Mesenchymal stem cell (in vitro differentiated cells and primary cell): ENCODE measurements at regions not wholly inside any gene's neighbourhood (a gene's known extent, or its start where the extent isn't known, plus 50 kb on each side); places are given as distances from the start of the nearest gene placed in this dataset.

Experiments used
- DNase-seq: peaks from one replicate; pipeline ENCODE4 v3.0.0-alpha.2; 2013
- H2AFZ ChIP-seq: one replicate; pipeline ENCODE4 v1.6.1; 2013; ENCODE audit warnings: low read depth, mild to moderate bottlenecking, control low read depth, inconsistent platforms, low read length, moderate library complexity
- H2AK5ac ChIP-seq: 2 replicates; pipeline ENCODE4 v1.6.1; 2013; ENCODE audit warnings: low read length, moderate library complexity, mild to moderate bottlenecking, inconsistent platforms; ENCODE audit not compliant: severe bottlenecking
- H2BK120ac ChIP-seq: one replicate; pipeline ENCODE4 v1.6.1; 2013; ENCODE audit warnings: low read depth, mild to moderate bottlenecking, inconsistent platforms, low read length, moderate library complexity
- H2BK12ac ChIP-seq, 2 experiments: one replicate each; pipeline ENCODE4 v1.6.1; 2013; ENCODE audit warnings: inconsistent platforms in 2 of 2, low read length in 2 of 2, mild to moderate bottlenecking in 2 of 2, moderate library complexity in 2 of 2, control low read depth in 1 of 2
- H2BK15ac ChIP-seq: one replicate; pipeline ENCODE4 v1.6.1; 2013; ENCODE audit warnings: mild to moderate bottlenecking, low read depth, inconsistent platforms; ENCODE audit not compliant: poor library complexity, severe bottlenecking
- H2BK5ac ChIP-seq: 2 replicates; pipeline ENCODE4 v1.6.1; 2013; ENCODE audit warnings: low read depth, mild to moderate bottlenecking, low read length, control low read depth, inconsistent platforms; ENCODE audit not compliant: poor library complexity, severe bottlenecking
- H3K14ac ChIP-seq, 2 experiments: one replicate each; pipeline ENCODE4 v1.6.1; 2013; ENCODE audit warnings: inconsistent platforms in 2 of 2, low read length in 2 of 2, control low read depth in 1 of 2, mild to moderate bottlenecking in 1 of 2, moderate library complexity in 1 of 2
- H3K18ac ChIP-seq, 2 experiments: one replicate each; pipeline ENCODE4 v1.6.1; 2013; ENCODE audit warnings: inconsistent platforms in 2 of 2, low read length in 2 of 2, control low read depth in 1 of 2, low read depth in 1 of 2, mild to moderate bottlenecking in 1 of 2
- H3K23ac ChIP-seq, 2 experiments: one replicate each; pipeline ENCODE4 v1.6.1; 2013; ENCODE audit warnings: inconsistent platforms in 2 of 2, low read length in 2 of 2, mild to moderate bottlenecking in 2 of 2, moderate library complexity in 2 of 2, control low read depth in 1 of 2
- H3K27ac ChIP-seq: 2 replicates; pipeline ENCODE4 v1.5.1; 2013; ENCODE audit warnings: mild to moderate bottlenecking, moderate library complexity, low read length, control low read depth, inconsistent platforms; ENCODE audit not compliant: poor library complexity, severe bottlenecking
- H3K27me3 ChIP-seq, 2 experiments: 2 replicates each; pipeline versions ENCODE4 v1.6.1 to v1.7.0; 2013; ENCODE audit warnings: low read length in 2 of 2, mild to moderate bottlenecking in 2 of 2, moderate library complexity in 2 of 2, control low read depth in 1 of 2, inconsistent platforms in 1 of 2; ENCODE audit not compliant: control insufficient read depth in 1 of 2, insufficient read depth in 1 of 2
- H3K36me3 ChIP-seq, 2 experiments: 2 replicates each; pipeline versions ENCODE4 v1.6.1 to v1.7.0; 2013; ENCODE audit warnings: low read length in 2 of 2, control low read depth in 1 of 2, inconsistent platforms in 1 of 2, low read depth in 1 of 2, mild to moderate bottlenecking in 1 of 2; ENCODE audit not compliant: insufficient read depth in 2 of 2, control insufficient read depth in 1 of 2
- H3K4ac ChIP-seq, 2 experiments: one replicate each; pipeline ENCODE4 v1.6.1; 2013; ENCODE audit warnings: inconsistent platforms in 2 of 2, low read length in 2 of 2, mild to moderate bottlenecking in 2 of 2, moderate library complexity in 2 of 2, control low read depth in 1 of 2, low read depth in 1 of 2
- H3K4me1 ChIP-seq: 2 replicates; pipeline ENCODE4 v1.6.1; 2013; ENCODE audit warnings: low read depth, low read length, control low read depth; ENCODE audit not compliant: control insufficient read depth, insufficient read depth
- H3K4me2 ChIP-seq: 2 replicates; pipeline ENCODE4 v1.6.1; 2013; ENCODE audit warnings: low read length, mild to moderate bottlenecking, inconsistent platforms; ENCODE audit not compliant: poor library complexity, severe bottlenecking
- H3K4me3 ChIP-seq, 2 experiments: 2 replicates each; pipeline versions ENCODE4 v1.5.1 to v1.7.0; 2013; ENCODE audit warnings: low read length in 2 of 2, mild to moderate bottlenecking in 2 of 2, control low read depth in 1 of 2, low read depth in 1 of 2; ENCODE audit not compliant: insufficient read depth in 1 of 2
- H3K79me1 ChIP-seq: replicated peaks from 2 replicates; pipeline ENCODE4 v1.6.1; 2013; ENCODE audit warnings: mild to moderate bottlenecking, control low read depth, low read length, inconsistent platforms; ENCODE audit not compliant: poor library complexity, severe bottlenecking
- H3K9ac ChIP-seq: 2 replicates; pipeline ENCODE4 v1.7.0; 2013; ENCODE audit warnings: mild to moderate bottlenecking, low read length, moderate library complexity
- H3K9me3 ChIP-seq: 2 replicates; pipeline ENCODE4 v1.7.0; 2013; ENCODE audit warnings: mild to moderate bottlenecking, low read length; ENCODE audit not compliant: control insufficient read depth
- H4K8ac ChIP-seq: one replicate; pipeline ENCODE4 v1.6.1; 2013; ENCODE audit warnings: inconsistent platforms, mild to moderate bottlenecking, low read length, moderate library complexity
- H4K91ac ChIP-seq: one replicate; pipeline ENCODE4 v1.6.1; 2013; ENCODE audit warnings: mild to moderate bottlenecking, low read length, inconsistent platforms
- WGBS: methylation state at CpG from one replicate; pipeline ENCODE4 v1.1.7; 2013; ENCODE audit warnings: mixed read lengths; 5-methylcytosine and 5-hydroxymethylcytosine counted together

- Histone ChIP-seq H4K91ac (no peak overlapping the region), H2BK120ac (no peak overlapping the region), H3K79me1 (no peaks in the 10 kb centered on the region), H3K14ac (no peak overlapping the region), H3K9ac (peak overlapping the region; percentile 21), H4K8ac (no peak overlapping the region), H3K9me3 (no peaks in the 10 kb centered on the region), H3K4me3 (no peak overlapping the region), H2AFZ (no peak overlapping the region), H3K36me3 (no peaks in the 10 kb centered on the region), H2AK5ac (no peak overlapping the region), H2BK12ac (no peak overlapping the region), H3K23ac (no peak overlapping the region), H3K18ac (peak overlapping the region in 1 of 2 experiments; percentile 1), H3K27ac (peak overlapping the region; percentile 19), H3K4ac (no peak overlapping the region), H2BK15ac (no peak overlapping the region), H3K4me2 (no peak overlapping the region), H3K4me1 (no peaks in the 10 kb centered on the region), H2BK5ac (no peak overlapping the region), H3K27me3 (no peaks in the 10 kb centered on the region)
- DNase-seq = no peak
- 64% methylated on average over 3 of the region's 3 CpGs for WGBS
Observed at GRCh38 chr2:217256251-217256650, 396.4 kb upstream of the TNP1 start.

DNA sequence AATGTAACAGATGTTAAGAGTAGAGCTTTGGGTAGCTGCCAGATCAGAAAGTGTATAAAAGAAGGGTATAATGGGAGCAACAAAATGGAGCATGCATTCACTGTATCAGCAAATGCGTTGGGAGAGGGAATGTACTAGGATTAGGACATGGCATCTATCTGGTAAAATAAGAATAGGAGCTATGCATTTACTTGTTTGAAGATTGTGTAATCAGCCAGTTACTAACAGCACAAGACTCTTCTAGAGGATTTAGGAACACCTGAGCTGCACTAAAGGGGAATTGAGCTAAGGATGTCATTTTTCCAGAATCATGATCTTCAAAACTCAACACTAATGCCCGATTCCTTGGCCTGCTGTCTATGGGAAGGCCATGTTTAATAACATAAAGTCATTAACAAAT lies 394.2 kb upstream of the TNP1 start:
- H2BK15ac ChIP-seq = no peak overlapping the region
- no peaks in the 10 kb centered on the region for H3K36me3 ChIP-seq
- no peak for DNase-seq
- no peaks in the 10 kb centered on the region for H3K27me3 ChIP-seq
- H3K27ac ChIP-seq = no peak overlapping the region
- H3K9me3 ChIP-seq = no peaks in the 10 kb centered on the region
- H4K8ac ChIP-seq = no peak overlapping the region
- H3K14ac ChIP-seq = no peak overlapping the region
- H2BK120ac ChIP-seq = no peak overlapping the region
- H3K9ac ChIP-seq = no peak overlapping the region
- no peak overlapping the region for H2BK12ac ChIP-seq
- no peak overlapping the region for H3K18ac ChIP-seq
- no peaks in the 10 kb centered on the region for H3K79me1 ChIP-seq
- H3K4me3 ChIP-seq = no peak overlapping the region
- no peak overlapping the region for H3K23ac ChIP-seq
- H3K4ac ChIP-seq = no peak overlapping the region
- H3K4me2 ChIP-seq = no peak overlapping the region
- no peak overlapping the region for H2AK5ac ChIP-seq
- no peak overlapping the region for H4K91ac ChIP-seq
- 96% methylated on average over 2 of the region's 2 CpGs for WGBS
- H3K4me1 ChIP-seq = no peaks in the 10 kb centered on the region
- no peak overlapping the region for H2BK5ac ChIP-seq
- no peak overlapping the region for H2AFZ ChIP-seq

DNA sequence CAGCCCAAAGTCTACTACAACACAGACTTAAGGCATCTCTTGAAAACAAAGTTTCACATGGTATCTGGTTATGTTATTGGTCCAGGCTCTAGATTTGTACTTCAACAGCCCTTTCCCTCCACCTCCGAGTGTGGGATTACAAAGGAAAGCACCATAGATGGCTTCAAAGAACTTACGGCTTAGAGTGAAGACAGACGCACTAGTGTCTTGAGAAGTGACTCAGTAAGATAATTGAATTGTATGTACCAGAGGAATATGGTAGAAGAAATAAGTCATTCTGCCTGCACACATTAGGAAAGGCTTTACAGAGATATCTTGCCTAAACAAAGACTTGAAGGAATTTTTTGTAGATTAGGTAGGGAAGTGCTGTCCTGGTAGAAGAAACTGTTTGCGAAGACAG lies 392.3 kb upstream of the TNP1 start:
- Histone ChIP-seq H3K14ac (no peak overlapping the region), H2BK12ac (no peak overlapping the region), H3K4me1 (peaks cover 3% of the 10 kb centered on the region), H3K18ac (no peak overlapping the region), H3K79me1 (no peaks in the 10 kb centered on the region), H2BK15ac (no peak overlapping the region), H4K91ac (no peak overlapping the region), H2BK5ac (no peak overlapping the region), H2BK120ac (no peak overlapping the region), H3K27ac (no peak overlapping the region), H3K4ac (no peak overlapping the region), H3K36me3 (no peaks in the 10 kb centered on the region), H3K4me2 (no peak overlapping the region), H2AFZ (no peak overlapping the region), H3K27me3 (no peaks in the 10 kb centered on the region), H4K8ac (no peak overlapping the region), H3K4me3 (no peak overlapping the region), H3K9ac (no peak overlapping the region), H3K23ac (no peak overlapping the region), H2AK5ac (no peak overlapping the region), H3K9me3 (no peaks in the 10 kb centered on the region)
- DNase-seq = no peak
- WGBS = 91% methylated on average over 4 of the region's 4 CpGs

DNA sequence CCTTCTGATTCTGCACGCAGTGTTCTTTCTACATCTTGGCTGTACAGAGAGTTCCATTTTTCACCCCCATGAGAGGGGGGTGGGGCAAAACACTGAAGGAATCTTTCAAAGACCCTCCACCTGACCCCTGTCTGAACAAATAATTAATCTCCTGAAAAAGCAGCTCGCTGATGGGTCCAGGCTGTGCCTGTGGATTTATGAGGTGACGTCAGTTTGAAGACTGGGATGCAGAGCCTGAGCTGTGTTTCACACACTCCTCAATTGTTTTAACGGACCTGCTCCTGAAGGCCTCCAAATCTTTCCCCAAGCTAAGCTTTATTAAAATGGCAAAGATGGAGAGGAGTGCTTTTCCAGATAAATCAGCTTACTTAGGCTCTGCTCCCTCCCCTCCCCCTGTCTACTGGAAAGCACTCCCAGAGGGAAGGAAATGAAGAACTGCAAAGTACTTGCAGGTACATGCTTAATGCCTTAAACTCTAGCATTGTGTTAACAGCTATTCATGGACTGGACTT lies 390.2 kb upstream of the TNP1 start:
- Histone ChIP-seq H2AK5ac (no peak overlapping the region), H3K79me1 (no peaks in the 10 kb centered on the region), H3K4ac (no peak overlapping the region), H3K4me3 (no peak overlapping the region), H3K27ac (no peak overlapping the region), H3K4me1 (peaks cover 3% of the 10 kb centered on the region), H3K9ac (no peak overlapping the region), H2BK120ac (no peak overlapping the region), H3K14ac (no peak overlapping the region), H2BK15ac (no peak overlapping the region), H2BK5ac (no peak overlapping the region), H3K27me3 (no peaks in the 10 kb centered on the region), H3K18ac (peak overlapping the region in 1 of 2 experiments; percentile 44), H3K23ac (no peak overlapping the region), H3K36me3 (no peaks in the 10 kb centered on the region), H4K8ac (peak overlapping the region; percentile 37), H3K4me2 (no peak overlapping the region), H3K9me3 (no peaks in the 10 kb centered on the region), H2AFZ (no peak overlapping the region), H4K91ac (no peak overlapping the region), H2BK12ac (peak overlapping the region in 1 of 2 experiments; percentile 50)
- WGBS = 11% methylated on average over 3 of the region's 4 CpGs
- peak; percentile 57 for DNase-seq
